GM21825 (cell line): ENCODE measurements at regions not wholly inside any gene's neighbourhood (a gene's known extent, or its start where the extent isn't known, plus 50 kb on each side); places are given as distances from the start of the nearest gene placed in this dataset.

Experiments used
- ATAC-seq: cut with Tn5 transposase; IDR thresholded peaks from one replicate; pipeline ENCODE4 v1.9.1; 2021; ENCODE audit warnings: mild to moderate bottlenecking, moderate library complexity; ENCODE audit not compliant: unreplicated experiment

DNA sequence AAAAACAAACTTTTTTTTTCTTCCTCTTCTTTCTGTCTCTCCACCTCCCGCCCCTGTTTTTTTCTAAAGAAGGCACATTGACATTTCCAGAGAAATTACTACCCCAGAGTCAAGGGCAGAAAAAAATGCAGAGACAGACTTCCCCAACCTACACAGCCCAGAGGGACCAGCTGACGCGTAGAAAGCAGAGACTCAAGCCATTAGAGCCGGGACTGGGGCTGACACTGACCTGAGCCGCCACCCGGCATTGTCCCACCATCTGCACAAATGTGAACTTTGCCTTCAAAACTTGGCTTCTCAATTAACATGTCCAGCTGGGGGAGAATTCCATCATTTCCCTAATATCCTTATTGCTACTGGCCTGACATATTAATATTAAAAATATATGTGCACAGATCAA is 385.6 kb downstream of the NR2F2 start:
- no peak for ATAC-seq

DNA sequence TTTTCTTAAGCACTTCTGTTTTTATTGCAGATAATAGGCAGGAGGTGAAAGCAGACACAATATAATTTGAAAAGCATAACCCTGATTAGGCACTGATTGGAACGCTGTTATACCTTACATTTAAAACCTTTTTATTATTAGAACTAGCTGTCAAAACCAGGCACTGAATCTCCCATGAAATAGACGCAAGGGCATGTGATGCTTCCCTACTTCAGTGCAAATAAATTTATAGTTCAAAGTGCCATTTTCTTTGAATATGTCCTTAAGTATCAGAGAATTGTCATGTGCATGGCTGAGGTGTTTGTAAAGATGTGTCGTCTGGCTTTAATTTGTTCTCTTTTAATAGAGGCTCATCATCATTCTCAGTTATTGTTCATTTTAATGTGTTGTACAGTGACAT is 386.0 kb downstream of the NR2F2 start:
- ATAC-seq = no peak

DNA sequence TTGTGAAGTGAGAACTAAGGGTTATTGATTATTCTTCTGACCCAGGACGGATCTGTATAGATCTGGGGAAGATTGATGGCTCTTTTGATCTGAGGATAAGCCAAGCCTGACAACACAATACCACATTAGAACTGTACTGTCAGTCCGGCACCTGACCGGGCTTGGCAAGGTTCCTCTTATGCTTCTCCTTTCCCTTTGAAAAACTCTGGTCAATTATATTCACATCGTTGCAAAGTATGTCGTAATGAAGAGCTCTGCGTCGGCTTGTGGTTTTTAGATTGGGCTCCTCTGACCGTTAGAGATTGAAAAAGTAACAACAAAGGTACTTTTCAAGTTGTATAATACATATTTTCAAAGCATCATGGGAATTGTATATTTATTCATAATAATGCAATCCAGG is 389.8 kb downstream of the NR2F2 start:
- no peak for ATAC-seq

DNA sequence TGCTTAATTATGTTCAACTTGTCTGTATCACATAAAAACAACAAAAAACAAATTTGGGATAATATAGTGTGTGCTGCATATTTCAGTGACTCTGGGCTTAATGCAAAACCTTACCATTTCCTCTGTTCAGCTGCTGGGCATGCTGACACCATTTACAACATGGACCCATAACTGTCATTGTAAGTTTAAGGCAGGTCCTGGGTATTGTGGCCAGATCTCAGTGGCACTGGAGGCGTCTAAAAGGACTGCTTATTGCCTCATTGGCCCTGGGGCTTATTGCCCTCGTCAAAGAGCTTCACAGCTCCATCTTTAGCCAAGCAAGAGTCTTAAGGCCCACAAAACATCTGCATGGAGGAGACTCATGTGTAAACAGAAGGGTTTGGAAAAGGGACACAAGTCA is 390.2 kb downstream of the NR2F2 start:
- ATAC-seq = no peak

DNA sequence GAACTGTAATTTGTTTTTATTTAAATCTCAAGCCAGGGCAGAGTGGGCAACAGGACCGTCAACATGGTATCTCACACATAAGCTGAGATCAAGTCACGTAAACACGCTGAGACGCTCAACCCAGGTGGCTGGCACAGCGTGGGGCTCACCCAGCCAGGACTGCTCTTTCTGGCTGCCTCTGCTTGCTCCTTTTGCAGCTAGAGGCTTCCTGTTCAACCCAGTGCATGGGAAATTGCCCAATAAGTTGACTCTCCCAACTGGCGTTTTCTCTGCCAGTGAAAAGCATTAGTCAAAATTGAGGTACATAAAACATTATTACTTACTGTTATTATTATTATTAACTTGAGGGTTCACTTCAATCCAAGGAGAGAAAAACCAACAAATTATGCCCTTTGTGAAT is 398.1 kb downstream of the NR2F2 start:
- no peak for ATAC-seq

DNA sequence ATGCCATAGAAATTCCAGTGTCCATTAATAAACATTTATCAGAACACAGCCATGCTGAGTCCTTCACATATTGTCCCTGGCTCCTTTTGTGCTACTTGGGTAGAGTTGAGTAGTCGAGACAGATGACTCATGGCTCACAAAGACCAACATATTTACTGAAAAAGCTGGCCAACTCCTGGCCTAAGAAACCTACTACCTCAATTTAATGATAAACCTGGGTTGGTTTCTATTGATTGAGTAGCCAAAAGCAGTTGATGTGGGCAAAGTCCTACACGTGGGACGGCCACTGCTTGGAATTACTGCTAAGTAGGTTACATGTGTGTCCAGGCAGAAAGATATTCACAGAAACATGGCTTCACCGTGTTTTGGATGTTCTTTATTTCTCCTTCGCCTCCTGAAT is 402.2 kb downstream of the NR2F2 start:
- no peak for ATAC-seq

DNA sequence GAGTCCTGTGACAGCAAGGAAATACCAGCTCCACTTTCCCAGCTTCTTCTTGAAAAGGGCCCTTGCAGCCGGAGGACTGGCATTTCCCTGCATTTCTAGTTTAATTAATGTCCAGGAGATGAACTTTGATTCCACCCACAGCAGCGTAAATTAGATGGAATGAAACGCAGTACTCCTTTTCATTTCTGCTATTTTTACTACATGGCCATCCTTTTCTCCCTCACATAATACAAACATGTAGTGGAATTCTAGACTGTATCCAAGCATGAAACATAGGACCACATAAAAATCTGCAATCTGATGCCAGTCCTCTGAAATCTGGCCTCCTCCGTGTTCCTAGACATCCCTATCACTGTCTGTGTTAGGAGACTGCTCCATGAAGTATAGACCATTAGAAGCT is 403.2 kb downstream of the NR2F2 start:
- ATAC-seq = no peak

DNA sequence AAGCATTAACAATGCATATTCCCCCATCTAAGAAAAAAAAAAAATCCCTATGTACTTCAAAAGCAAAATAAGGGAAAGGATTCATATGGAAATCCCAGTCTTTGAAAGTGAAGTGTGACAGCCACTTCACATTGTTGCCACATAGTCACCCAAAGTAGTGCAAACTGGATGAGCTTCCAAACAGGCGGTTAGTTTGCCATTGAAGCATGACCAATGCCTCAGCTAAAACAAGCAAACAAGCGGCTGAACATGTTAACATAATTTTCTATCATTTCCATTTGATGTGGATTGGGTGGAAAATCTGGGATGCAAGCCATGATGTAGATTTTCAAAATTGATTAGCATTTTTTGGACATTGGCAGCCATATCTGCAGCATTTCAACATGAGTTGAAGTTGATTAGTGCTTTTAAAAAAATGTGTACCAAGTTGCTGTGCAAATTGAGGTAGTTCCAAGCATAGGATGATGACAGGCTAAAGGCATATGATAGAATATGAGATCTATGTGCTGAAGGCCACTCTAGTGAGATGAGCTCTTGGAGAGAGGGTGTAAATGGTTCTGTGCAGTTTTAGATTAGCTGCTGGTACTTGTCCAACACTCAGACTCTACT is 405.2 kb downstream of the NR2F2 start:
- ATAC-seq = no peak

DNA sequence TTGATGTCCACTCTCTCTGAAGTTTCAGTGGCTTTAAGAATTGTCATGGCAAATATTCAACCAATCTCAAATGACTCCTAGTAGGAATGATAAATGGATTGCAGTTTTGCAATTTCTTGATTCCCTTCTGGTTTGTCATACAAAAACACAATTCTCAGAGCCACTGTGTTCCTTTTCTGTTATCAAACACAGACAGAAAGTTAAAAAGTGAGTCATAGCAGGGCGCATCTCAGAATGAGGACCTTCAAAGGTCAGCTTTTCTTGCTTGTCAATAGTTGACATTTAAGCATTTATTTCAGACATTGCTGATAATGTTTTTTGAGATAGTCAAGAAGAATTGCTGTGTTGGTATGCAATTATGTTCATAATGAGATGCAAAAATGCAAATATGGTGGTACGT is 405.9 kb downstream of the NR2F2 start:
- ATAC-seq = no peak

DNA sequence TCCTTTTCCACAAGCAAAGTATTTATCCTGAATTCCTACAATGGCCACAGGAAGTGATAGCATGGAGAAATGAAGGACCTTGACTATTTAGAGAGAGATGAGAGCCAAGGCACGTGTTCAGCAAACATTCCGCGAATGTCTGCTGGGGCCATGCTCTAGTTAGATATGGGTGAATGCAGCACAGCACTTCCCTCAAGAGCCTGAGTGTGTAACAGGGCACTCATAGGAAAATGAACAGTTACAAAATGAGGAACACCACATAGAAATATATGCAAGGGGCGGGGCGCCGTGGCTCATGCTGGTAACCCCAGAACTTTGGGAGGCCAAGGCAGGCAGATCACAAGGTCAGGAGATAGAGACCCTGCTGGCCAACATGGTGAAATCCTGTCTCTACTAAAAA is 406.9 kb downstream of the NR2F2 start:
- ATAC-seq = no peak

DNA sequence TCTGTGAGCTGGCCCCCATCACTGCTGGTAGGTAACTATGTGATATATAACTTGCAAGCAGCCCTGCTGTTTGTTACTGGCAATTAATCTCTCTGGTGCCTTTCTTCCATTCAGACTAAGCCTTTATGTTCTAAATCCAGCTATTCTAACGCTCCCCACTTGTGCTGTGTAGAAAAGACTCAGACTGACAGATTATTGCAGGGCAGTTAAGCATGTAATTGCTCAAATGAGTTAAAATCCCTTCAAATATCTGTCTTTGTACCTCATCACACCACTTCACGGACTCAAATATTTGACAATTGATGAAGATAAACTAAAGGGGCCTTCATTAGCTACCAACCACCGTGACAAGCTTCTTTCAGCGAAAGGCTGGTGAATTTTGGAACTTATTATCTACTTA is 416.2 kb downstream of the NR2F2 start:
- no peak for ATAC-seq

DNA sequence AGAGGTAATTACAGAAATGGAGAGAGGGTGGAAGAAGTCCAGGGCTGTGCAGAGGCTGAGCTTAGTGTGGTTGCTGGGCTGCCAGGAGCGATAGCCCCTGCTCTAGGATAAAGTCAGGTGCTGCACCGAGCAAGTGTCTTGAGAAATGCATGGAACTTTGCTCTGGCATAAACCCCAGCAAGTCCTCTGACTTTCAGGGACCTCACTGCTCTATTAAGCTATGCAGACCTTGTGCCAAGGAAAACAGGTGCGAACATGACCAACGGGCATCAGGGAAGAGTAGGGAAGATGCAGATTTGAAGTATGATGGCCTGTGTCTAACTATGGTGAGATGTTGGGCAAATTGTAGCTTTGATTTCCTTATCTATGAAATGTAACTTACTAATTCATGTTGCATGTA is 416.8 kb downstream of the NR2F2 start:
- no peak for ATAC-seq

DNA sequence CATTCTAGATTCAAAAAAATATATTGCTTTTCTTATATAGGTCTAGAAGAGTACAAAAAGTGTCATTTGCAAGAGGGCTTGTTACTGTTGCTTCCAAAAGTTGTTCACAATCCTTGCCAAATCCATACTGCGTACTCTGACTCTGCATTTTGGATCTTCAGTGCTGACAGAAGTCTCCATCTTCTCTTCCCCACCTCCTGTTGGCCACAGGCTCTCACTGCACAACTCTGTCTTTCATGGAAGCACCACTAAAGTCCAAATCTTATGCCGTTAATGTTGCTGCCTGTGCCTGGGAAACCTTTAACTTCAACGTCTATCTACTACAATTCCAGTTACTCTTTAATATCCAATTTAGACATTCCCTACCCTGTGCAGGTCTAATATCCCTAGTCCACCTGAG is 419.9 kb downstream of the NR2F2 start:
- no peak for ATAC-seq

DNA sequence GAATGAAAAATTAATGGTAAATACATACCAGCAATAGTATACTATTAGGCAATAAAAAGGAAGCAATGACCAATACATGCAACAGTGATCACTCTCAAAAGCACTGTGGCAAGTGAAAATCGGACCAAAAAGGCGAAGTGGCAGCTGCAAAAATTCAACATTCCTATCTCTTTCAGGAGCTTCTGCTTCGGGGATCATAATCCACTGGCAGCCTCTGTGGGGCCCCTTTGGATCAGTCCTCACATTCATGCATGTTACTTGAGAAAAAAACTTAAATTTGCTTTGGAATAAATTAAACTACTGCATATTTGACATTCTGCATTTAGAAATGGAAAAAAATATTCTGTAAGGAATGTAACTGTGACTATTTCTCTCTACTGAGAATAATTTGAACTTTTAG is 425.6 kb downstream of the NR2F2 start:
- ATAC-seq = no peak

DNA sequence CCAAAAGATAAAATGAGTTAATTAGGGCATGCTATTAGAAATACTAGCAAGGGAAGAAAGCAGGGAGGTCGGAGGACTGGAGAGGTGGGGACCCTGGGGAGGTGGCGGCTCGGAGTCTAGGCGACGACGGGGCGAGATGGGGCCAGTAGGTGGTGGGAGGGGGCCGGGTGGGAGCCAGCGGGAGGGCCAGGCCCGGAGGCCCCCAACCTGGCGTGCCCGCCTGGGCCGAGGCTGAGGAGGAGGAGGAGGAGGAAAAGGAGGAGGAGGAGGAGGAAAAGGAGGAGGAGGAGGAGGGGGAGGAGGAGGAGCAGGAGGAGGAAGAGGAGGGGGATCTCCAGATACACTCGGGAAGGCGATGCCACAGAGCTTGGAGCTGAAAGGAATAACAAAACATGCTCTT is 426.2 kb downstream of the NR2F2 start:
- ATAC-seq = no peak

DNA sequence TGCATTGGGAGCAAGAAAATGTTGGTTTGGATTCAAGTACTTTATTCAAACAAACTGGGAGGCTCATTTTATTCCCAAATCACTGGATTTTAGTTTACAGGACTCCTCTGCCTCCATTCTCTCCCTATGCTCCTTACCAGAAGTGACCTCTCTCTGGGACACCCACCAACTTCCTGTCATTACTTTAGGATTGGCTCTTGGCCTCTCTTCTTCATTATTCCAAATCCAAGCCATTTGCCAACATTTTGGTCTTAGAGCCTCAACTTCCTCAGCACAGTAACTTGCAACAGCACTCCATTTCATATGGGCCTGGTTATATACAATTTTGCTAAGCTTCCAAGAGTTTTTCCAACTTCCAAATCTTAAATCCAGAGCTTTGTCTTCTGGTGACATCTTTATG is 432.1 kb downstream of the NR2F2 start:
- no peak for ATAC-seq

DNA sequence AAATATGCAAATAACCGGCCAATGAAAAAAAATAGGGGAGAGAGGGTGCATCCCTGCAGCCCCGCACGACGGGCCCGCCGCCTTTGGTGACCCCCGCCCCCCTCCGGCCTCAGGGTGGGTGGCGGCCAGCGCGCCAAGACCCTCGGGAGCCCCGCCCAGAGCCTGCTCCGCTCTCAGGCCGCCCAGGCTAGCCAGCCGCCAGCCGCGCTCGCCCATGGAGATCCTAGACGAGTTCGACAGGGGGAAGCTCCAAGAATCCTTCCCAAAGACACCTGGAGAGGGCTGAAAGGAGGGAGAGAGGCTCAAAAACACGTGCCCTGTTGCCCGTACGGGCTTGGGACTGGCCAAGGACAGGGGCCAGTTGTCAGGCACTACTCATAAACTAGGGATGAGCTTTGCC is 434.0 kb downstream of the NR2F2 start:
- ATAC-seq = no peak

DNA sequence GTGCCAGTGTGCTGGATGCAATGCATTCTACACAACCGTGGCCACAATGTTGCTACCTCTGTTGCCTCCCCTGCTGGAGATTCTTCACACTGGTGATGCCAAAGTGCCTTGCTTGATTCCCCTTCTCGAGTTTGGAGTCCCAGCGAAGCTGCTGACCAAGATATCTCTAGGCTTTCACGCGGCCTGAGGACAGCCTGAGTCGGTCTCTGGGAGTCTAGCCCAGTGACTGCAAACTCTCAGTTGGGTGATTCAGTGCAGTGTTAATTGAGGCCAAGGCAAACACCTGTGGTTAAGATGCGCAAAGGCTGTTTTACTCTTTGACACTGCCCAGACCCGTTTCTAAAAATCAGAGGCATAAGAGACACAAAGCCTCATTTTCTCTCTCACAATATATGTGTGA is 434.4 kb downstream of the NR2F2 start:
- no peak for ATAC-seq

DNA sequence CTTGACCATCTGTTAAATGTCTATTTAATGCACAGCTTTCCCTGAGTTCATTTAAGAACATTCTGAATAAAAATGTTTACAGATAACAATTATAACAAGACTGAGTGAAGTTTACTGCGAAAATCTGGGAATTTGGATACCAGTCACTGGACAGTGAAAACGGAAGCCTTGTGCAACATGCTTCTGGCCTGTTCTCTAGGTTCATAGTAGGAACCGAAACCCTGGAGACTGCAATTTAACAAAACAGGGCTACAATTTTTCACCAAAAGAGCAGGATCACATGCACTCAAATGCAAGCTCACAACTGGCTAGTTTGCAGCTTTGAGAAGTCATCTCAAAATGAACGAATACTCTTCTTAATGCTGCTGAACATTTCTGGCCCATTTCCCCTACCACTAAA is 435.9 kb downstream of the NR2F2 start:
- no peak for ATAC-seq

DNA sequence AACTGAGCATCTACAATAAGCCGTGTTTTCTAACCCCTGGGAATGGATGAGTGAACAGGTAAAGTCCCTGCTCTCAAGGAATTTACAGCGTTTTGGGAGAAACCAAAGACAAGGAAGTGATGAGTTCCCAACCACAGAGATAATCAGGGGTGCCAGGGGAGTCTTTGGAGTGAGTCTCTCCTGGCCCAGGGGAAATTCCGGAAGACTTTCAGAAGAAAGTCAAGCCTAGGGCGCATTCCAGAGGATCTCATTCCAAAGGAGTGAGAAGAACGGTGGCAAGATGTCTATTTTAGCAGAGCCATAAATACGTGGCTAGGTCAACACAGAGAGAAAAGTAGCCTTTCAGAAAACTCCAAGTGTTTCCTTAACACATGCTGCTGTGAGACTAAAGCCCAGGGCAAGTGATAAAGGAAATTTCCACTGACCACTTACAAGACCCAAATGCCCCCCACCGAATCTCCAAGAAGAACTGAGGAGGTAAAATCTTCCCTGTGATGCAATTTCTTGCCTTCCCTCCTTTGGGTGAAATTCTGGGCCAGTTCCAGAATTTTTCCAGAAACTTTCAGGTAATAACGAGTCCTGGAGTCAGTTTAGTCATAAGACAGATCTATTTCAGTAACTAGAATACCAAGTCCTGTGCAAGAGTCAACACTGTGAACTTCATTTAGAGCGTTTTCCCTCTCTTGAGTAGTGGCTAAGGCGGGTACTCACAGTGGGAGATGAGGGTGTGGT is 437.4 kb downstream of the NR2F2 start:
- ATAC-seq = no peak

DNA sequence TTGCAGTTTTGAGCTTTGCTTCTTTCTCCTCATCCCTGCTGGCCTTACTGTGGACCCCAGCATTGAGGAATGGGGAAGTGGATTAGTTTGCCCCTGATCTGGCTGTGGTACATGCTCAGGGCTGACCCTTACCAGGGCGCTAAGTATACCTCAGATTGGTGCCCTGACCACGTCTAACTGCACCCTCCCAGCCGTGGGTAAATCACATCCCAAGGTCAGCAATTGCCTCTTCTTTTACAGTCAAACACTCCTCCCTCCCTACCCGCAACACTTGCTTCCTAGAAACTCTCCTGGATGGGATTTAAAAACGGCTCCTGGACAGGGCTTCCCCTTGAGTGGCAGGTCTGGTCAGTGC is 437.9 kb downstream of the NR2F2 start:
- no peak for ATAC-seq

DNA sequence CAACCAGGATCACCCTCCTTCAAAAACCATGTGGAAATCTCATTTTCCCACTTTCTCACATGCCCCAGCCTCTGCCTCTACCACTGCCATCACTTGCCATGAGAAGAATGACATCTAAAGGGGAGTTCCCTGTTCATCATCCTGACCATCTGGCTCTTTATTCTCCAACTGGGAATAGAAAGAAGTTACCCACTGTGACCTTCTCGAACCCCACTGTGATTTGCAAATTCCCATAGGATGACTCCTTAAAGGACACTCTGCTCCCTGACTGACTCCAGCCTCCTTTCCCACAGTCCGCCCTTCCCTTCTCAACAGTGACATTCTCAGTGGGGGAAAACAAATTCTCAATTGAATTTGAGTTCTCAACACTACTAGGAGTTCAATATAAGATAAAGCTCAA is 440.5 kb downstream of the NR2F2 start:
- no peak for ATAC-seq

DNA sequence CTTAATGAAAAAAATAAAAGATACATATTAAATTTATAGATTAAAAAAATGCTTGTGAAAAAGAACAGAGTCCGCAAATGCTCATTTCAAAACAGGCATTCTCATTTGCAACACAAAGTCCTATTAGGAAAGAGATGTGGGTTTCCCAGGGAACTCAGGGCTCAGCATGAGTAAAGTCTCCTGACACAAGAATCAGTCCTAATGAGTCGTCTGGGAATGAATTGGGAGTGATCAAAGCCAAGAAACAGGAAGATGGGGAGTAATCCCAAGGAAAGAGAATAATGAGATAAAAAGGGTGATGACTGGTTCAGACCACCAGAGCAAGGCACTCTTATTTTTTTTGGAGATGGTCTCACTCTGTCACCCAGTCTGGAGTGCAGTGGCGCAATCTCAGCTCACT is 443.7 kb downstream of the NR2F2 start:
- ATAC-seq = no peak
